Gastrocnemius medialis (tissue), 4 donors: ENCODE measurements at regions not wholly inside any gene's neighbourhood (a gene's known extent, or its start where the extent isn't known, plus 50 kb on each side); places are given as distances from the start of the nearest gene placed in this dataset.

ENCODE experiments used
- CTCF ChIP-seq, 5 experiments: fragments of 450-650 bp in 3 of 5; fragments of 200-600 bp in 2 of 5; sonication (generic) in 2 of 5; IDR thresholded peaks in 4 of 5; conservative IDR thresholded peaks in 1 of 5; 1 replicate in 4 of 5; 2 replicates in 1 of 5; pipeline ENCODE4 v1.5.1; 2016 to 2019; ENCODE audit warnings: antibody characterized with exemption in 5 of 5, mild to moderate bottlenecking in 3 of 5, moderate library complexity in 3 of 5
- POLR2A ChIP-seq, 2 donors: fragments of 450-650 bp; IDR thresholded peaks; one replicate each; pipeline ENCODE4 v1.6.1; 2017; ENCODE audit warnings: antibody characterized with exemption in 2 of 2, mild to moderate bottlenecking in 2 of 2, moderate library complexity in 2 of 2

DNA sequence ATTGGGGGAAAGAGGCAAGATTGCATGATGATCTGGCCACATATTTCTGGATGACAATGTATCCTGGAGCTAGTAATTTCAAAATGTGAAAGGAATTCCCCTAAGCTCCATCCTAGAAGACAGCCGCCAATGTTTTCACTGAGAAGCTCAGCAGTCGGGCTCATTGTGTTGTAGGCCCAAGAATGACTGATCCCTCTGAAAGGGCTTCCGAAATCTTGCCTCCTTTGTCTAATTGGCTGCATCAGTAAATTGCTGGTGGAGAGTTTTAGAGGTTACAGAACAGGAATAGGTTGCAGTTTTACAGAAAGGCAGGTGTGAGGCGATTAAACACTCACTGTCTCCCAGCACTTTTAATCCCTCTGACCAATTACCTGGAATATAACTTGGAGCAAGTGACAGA lies 464.1 kb upstream of the SALL1 start:
- no peak for TF ChIP-seq POLR2A (IDR thresholded peaks at IDR 0.05)
- TF ChIP-seq CTCF (IDR thresholded peaks at IDR 0.05 in 4 of 5, conservative IDR thresholded peaks at IDR 0.05 in 1 of 5) = no peak
